ENCODE measurements at regions not wholly inside any gene's neighbourhood (a gene's known extent, or its start where the extent isn't known, plus 50 kb on each side); places are given as distances from the start of the nearest gene placed in this dataset.

DNA sequence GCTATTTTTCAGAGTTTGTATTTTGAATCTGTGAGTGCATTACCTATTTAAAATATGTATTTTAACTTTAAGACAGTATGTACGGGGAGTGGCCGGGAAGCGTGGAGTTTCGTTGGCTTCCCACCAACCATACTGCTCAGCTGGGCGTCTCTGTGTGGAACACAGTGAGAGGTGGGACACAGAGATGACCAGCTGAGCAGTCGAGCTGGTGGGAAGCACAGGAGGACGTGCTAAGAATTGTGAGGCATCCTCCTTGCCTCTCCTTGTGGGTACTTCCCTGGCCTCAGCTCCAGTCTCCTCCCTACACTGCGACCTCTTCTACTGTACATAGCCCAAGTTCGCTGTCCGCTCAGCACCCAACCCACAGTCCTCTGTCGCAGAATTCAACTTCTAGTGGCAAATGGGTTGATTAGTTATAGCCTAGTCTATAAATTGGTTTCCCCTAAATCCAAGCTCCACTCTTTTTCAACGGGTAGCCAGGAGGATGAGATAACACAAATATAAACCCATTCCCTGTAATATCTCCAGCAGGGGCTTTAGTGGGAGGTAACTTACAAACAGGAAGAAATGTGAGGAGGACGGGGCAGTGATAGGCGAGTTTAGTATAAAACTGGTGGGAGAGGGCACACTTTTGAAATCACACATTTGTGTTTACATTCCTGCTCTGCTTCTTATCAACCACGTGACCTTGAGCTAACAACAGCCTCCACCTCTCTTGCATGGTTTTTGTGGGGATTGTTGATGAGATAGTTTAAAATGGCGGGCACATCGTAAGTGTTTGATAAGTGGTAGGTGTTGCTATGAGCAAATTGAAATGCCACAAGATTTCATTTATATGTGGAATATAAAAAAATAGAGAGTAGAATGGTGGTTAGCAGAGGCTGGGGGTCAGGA, 211.9 kb upstream of the HS3ST3A1 start:
- Histone ChIP-seq H3K9me2 (ENCODE audit: insufficient read depth, low read length) (no peaks in the 10 kb centered on the region), H3K36me3 (ENCODE audit: insufficient read depth, low read length) (no peaks in the 10 kb centered on the region), H3F3A (ENCODE audit: insufficient read depth, low read length, poor library complexity, severe bottlenecking) (no peaks in the 10 kb centered on the region), H3K4me3 (ENCODE audit: low read length) (no peak overlapping the region), H2AFZ (ENCODE audit: low read depth, low read length) (no peak overlapping the region), H3K9ac (ENCODE audit: low read length) (no peak overlapping the region), H3K27ac (ENCODE audit: low read length) (no peak overlapping the region), H4K20me1 (ENCODE audit: insufficient read depth) (no peaks in the 10 kb centered on the region), H3K27me3 (ENCODE audit: insufficient read depth, low read depth, low read length) (no peaks in the 10 kb centered on the region), H3K9me3 (ENCODE audit: low read length) (no peaks in the 10 kb centered on the region), H3K4me2 (ENCODE audit: low read length) (no peak overlapping the region), H3K79me2 (replicated peaks; ENCODE audit: insufficient read depth, low read length) (no peaks in the 10 kb centered on the region)
- TF ChIP-seq EZH2 (IDR thresholded peaks at IDR 0.05; ENCODE audit: borderline replicate concordance, insufficient read depth, low read length, poor library complexity, severe bottlenecking) (no peak), RAD21 (conservative IDR thresholded peaks at IDR 0.05) (no peak), SMC3 (conservative IDR thresholded peaks at IDR 0.05; ENCODE audit: poor library complexity) (no peak), POLR2AphosphoS5 (IDR thresholded peaks at IDR 0.05) (no peak), EP300 (conservative IDR thresholded peaks at IDR 0.05; ENCODE audit: poor library complexity, severe bottlenecking) (no peak)
- TF ChIP-seq, protein P1, sequence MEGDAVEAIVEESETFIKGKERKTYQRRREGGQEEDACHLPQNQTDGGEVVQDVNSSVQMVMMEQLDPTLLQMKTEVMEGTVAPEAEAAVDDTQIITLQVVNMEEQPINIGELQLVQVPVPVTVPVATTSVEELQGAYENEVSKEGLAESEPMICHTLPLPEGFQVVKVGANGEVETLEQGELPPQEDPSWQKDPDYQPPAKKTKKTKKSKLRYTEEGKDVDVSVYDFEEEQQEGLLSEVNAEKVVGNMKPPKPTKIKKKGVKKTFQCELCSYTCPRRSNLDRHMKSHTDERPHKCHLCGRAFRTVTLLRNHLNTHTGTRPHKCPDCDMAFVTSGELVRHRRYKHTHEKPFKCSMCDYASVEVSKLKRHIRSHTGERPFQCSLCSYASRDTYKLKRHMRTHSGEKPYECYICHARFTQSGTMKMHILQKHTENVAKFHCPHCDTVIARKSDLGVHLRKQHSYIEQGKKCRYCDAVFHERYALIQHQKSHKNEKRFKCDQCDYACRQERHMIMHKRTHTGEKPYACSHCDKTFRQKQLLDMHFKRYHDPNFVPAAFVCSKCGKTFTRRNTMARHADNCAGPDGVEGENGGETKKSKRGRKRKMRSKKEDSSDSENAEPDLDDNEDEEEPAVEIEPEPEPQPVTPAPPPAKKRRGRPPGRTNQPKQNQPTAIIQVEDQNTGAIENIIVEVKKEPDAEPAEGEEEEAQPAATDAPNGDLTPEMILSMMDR (IDR thresholded peaks at IDR 0.05; ENCODE audit: poor library complexity, severe bottlenecking): no peak
- TF ChIP-seq, protein P2, sequence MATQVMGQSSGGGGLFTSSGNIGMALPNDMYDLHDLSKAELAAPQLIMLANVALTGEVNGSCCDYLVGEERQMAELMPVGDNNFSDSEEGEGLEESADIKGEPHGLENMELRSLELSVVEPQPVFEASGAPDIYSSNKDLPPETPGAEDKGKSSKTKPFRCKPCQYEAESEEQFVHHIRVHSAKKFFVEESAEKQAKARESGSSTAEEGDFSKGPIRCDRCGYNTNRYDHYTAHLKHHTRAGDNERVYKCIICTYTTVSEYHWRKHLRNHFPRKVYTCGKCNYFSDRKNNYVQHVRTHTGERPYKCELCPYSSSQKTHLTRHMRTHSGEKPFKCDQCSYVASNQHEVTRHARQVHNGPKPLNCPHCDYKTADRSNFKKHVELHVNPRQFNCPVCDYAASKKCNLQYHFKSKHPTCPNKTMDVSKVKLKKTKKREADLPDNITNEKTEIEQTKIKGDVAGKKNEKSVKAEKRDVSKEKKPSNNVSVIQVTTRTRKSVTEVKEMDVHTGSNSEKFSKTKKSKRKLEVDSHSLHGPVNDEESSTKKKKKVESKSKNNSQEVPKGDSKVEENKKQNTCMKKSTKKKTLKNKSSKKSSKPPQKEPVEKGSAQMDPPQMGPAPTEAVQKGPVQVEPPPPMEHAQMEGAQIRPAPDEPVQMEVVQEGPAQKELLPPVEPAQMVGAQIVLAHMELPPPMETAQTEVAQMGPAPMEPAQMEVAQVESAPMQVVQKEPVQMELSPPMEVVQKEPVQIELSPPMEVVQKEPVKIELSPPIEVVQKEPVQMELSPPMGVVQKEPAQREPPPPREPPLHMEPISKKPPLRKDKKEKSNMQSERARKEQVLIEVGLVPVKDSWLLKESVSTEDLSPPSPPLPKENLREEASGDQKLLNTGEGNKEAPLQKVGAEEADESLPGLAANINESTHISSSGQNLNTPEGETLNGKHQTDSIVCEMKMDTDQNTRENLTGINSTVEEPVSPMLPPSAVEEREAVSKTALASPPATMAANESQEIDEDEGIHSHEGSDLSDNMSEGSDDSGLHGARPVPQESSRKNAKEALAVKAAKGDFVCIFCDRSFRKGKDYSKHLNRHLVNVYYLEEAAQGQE (IDR thresholded peaks at IDR 0.05; ENCODE audit: borderline replicate concordance): no peak

DNA sequence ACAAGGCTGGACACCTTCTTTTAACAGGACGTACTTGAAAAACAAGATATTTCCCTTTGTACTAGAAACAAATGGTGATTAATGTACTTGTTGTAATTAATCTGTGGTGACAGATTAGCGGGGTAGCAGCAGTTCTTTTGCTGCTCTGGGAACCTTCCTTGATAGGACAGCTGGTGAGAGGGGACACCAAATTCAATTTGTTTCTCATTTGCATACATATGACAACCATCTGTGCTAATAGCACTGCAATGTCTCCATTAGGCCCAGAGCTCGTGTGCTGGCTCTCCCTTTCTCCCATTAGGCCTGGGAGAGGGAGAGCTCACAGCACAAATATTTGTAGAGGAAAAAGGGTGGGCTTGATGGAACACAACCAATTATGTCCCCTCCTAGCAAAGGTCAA, 221.0 kb upstream of the HS3ST3A1 start:
- Histone ChIP-seq H3K9me3 (ENCODE audit: low read length) (no peaks in the 10 kb centered on the region), H3K4me2 (ENCODE audit: low read length) (no peak overlapping the region), H3K27me3 (ENCODE audit: insufficient read depth, low read depth, low read length) (no peaks in the 10 kb centered on the region), H3K4me3 (ENCODE audit: low read length) (no peak overlapping the region), H3K9me2 (ENCODE audit: insufficient read depth, low read length) (no peaks in the 10 kb centered on the region), H3K27ac (ENCODE audit: low read length) (no peak overlapping the region), H3K9ac (ENCODE audit: low read length) (no peak overlapping the region), H3K79me2 (replicated peaks; ENCODE audit: insufficient read depth, low read length) (no peaks in the 10 kb centered on the region), H3K36me3 (ENCODE audit: insufficient read depth, low read length) (no peaks in the 10 kb centered on the region), H3F3A (ENCODE audit: insufficient read depth, low read length, poor library complexity, severe bottlenecking) (no peaks in the 10 kb centered on the region), H4K20me1 (ENCODE audit: insufficient read depth) (no peaks in the 10 kb centered on the region), H2AFZ (ENCODE audit: low read depth, low read length) (no peak overlapping the region)
- no peak for TF ChIP-seq POLR2AphosphoS5 (IDR thresholded peaks at IDR 0.05)
- no peak for TF ChIP-seq TAF1 (IDR thresholded peaks at IDR 0.05; ENCODE audit: low read depth)
- no peak for TF ChIP-seq EZH2 (IDR thresholded peaks at IDR 0.05; ENCODE audit: borderline replicate concordance, insufficient read depth, low read length, poor library complexity, severe bottlenecking)
- TF ChIP-seq, protein P2 (IDR thresholded peaks at IDR 0.05; ENCODE audit: borderline replicate concordance): no peak
- TF ChIP-seq MXI1 (conservative IDR thresholded peaks at IDR 0.05; ENCODE audit: poor library complexity, severe bottlenecking): no peak
- no peak for TF ChIP-seq EP300 (conservative IDR thresholded peaks at IDR 0.05; ENCODE audit: poor library complexity, severe bottlenecking)
